Parathyroid adenoma (tissue), 2 donors: ENCODE measurements at regions not wholly inside any gene's neighbourhood (a gene's known extent, or its start where the extent isn't known, plus 50 kb on each side); places are given as distances from the start of the nearest gene placed in this dataset.
"Not testable (repeated sequence)": the region's sequence is repeated elsewhere in the genome, so short reads cannot be mapped to it uniquely, and the experiment has no call there.

Source experiments
- H2AFZ ChIP-seq: fragments of 300-600 bp; sonication (generic); one replicate; pipeline ENCODE4 v1.7.0; 2017; ENCODE audit warnings: antibody characterized with exemption, mild to moderate bottlenecking
- H3K27ac ChIP-seq: fragments of 300-600 bp; sonication (generic); one replicate; pipeline ENCODE4 v1.7.0; 2017
- H3K27me3 ChIP-seq: fragments of 300-600 bp; sonication (generic); one replicate; pipeline ENCODE4 v1.7.0; 2017; ENCODE audit warnings: low read length; ENCODE audit not compliant: control insufficient read depth, insufficient read depth
- H3K36me3 ChIP-seq: fragments of 300-600 bp; sonication (generic); one replicate; pipeline ENCODE4 v1.7.0; 2017; ENCODE audit warnings: low read length; ENCODE audit not compliant: control insufficient read depth, insufficient read depth
- H3K4me1 ChIP-seq: fragments of 300-600 bp; sonication (generic); one replicate; pipeline ENCODE4 v1.7.0; 2017; ENCODE audit warnings: control low read depth
- H3K4me2 ChIP-seq: fragments of 300-600 bp; sonication (generic); one replicate; pipeline ENCODE4 v1.7.0; 2017; ENCODE audit warnings: low read length
- H3K4me3 ChIP-seq: fragments of 300-600 bp; sonication (generic); one replicate; pipeline ENCODE4 v1.7.0; 2017; ENCODE audit warnings: low read depth, low read length
- H3K79me2 ChIP-seq: fragments of 300-600 bp; sonication (generic); one replicate; pipeline ENCODE4 v1.7.0; 2017; ENCODE audit warnings: control low read depth
- H3K9ac ChIP-seq: fragments of 300-600 bp; sonication (generic); one replicate; pipeline ENCODE4 v1.7.0; 2017; ENCODE audit warnings: mild to moderate bottlenecking
- H3K9me3 ChIP-seq: fragments of 300-600 bp; sonication (generic); one replicate; pipeline ENCODE4 v1.7.0; 2017; ENCODE audit warnings: low read length; ENCODE audit not compliant: control insufficient read depth
- CTCF ChIP-seq: fragments of 300-600 bp; sonication (generic); IDR thresholded peaks from one replicate; pipeline ENCODE4 v1.7.0; 2017; ENCODE audit warnings: antibody characterized with exemption, mild to moderate bottlenecking
- donor health status: primary hyperparathyroidism.

DNA sequence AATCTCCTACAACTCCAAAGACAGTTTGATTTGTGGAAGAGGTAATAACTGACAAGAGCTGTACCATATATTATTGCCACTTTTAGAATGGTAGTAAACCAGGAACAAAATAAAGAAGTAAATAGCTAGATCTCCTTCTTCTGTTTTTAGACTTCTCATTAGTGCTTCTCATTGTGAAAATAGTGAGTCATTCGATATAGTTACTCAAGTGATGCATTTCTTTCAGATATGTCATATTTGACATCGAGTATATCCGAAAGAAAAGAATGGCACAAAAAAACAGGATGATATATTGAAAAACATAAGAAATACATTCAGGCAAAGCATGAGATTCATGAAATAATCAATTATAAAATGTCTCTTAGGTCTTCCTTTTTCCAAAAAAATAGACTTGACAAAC lies 1346.1 kb downstream of the BRINP3 start:
- Histone ChIP-seq H3K27me3 (no peaks in the 10 kb centered on the region), H3K4me2 (no peak overlapping the region), H3K9me3 (no peaks in the 10 kb centered on the region), H3K4me1 (no peaks in the 10 kb centered on the region), H3K36me3 (no peaks in the 10 kb centered on the region), H3K79me2 (no peaks in the 10 kb centered on the region), H2AFZ (no peak overlapping the region), H3K9ac (no peak overlapping the region), H3K27ac (no peak overlapping the region), H3K4me3 (no peak overlapping the region)
- TF ChIP-seq CTCF = no peak

DNA sequence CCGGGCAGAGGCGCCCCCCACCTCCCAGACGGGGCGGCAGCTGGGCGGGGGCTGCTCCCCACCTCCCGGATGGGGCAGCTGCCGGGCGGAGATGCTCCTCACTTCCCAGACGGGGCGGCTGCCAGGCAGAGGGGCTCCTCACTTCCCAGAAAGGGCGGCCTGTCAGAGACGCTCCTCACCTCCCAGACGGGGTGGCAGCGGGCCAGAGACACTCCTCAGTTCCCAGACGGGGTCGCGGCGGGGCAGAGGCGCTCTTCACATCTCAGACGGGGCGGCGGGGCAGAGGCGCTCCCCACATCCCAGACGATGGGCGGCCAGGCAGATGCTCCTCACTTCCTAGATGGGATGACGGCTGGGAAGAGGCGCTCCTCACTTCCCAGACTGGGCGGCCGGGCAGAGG lies 1337.9 kb downstream of the BRINP3 start:
- not testable (repeated sequence) for H3K79me2 ChIP-seq, H3K9me3 ChIP-seq, H3K4me1 ChIP-seq, H2AFZ ChIP-seq, H3K36me3 ChIP-seq, H3K27ac ChIP-seq, H3K9ac ChIP-seq, H3K4me2 ChIP-seq, H3K27me3 ChIP-seq, H3K4me3 ChIP-seq

- H3K27ac ChIP-seq = no peak overlapping the region
- no peaks in the 10 kb centered on the region for H3K4me1 ChIP-seq
- TF ChIP-seq CTCF = no peak
- no peak overlapping the region for H3K4me2 ChIP-seq
- no peak overlapping the region for H2AFZ ChIP-seq
- H3K36me3 ChIP-seq = no peaks in the 10 kb centered on the region
- no peak overlapping the region for H3K9ac ChIP-seq
- no peaks in the 10 kb centered on the region for H3K27me3 ChIP-seq
- no peaks in the 10 kb centered on the region for H3K9me3 ChIP-seq
- no peak overlapping the region for H3K4me3 ChIP-seq
- no peaks in the 10 kb centered on the region for H3K79me2 ChIP-seq
These were observed 1336.6 kb downstream of the BRINP3 start for GRCh38 chr1:189141056-189141455.

- Histone ChIP-seq H3K4me3 (peak overlapping the region; percentile 52), H3K4me2 (peak overlapping the region; percentile 43), H3K36me3 (no peaks in the 10 kb centered on the region), H3K9me3 (no peaks in the 10 kb centered on the region), H3K4me1 (no peaks in the 10 kb centered on the region), H3K27ac (no peak overlapping the region), H3K79me2 (no peaks in the 10 kb centered on the region), H3K9ac (no peak overlapping the region), H2AFZ (no peak overlapping the region), H3K27me3 (no peaks in the 10 kb centered on the region)
- no peak for TF ChIP-seq CTCF
These were observed 1327.9 kb downstream of the BRINP3 start for GRCh38 chr1:189149547-189150375.

DNA sequence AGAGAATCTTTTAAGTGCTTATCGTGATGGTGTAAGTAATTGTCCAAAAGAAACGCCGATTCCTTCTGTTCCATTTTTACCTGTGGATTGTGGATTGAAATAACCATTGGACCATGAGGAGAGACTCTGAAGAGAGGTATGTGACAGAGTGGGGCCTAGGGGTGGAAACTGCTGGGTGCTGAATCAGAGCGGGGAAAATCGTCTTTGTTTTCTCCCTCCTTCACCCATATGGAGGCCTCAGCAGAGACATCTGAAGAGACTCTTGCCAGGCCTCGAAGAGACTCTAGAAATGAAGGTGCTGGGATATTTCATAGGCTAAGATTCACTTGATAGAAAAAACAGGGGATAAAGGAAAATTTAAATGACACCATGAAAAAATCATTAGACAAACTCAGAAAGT lies 1327.0 kb downstream of the BRINP3 start:
- H3K36me3 ChIP-seq = no peaks in the 10 kb centered on the region
- no peaks in the 10 kb centered on the region for H3K4me1 ChIP-seq
- H2AFZ ChIP-seq = no peak overlapping the region
- H3K4me3 ChIP-seq = no peak overlapping the region
- H3K9ac ChIP-seq = no peak overlapping the region
- no peaks in the 10 kb centered on the region for H3K27me3 ChIP-seq
- no peak overlapping the region for H3K27ac ChIP-seq
- no peak overlapping the region for H3K4me2 ChIP-seq
- no peak for TF ChIP-seq CTCF
- no peaks in the 10 kb centered on the region for H3K79me2 ChIP-seq
- H3K9me3 ChIP-seq = no peaks in the 10 kb centered on the region
